SK-N-SH (cell line): ENCODE measurements at regions not wholly inside any gene's neighbourhood (a gene's known extent, or its start where the extent isn't known, plus 50 kb on each side); places are given as distances from the start of the nearest gene placed in this dataset.

Experiments used
- CTCF ChIA-PET: fragments of 300-600, 350-600 bp; formaldehyde crosslinking; extraction: SDS; loops from one replicate; lab custom pipeline; 2021; lab: Yijun Ruan, JAX
- POLR2A ChIA-PET: fragments of 350-600 bp; sonication (Branson Sonifier 250); formaldehyde crosslinking; extraction: SDS; loops from one replicate; lab custom pipeline; 2020; ENCODE audit warnings: antibody characterized with exemption, inconsistent platforms; lab: Yijun Ruan, JAX
- DNase-seq: peaks from one replicate; pipeline ENCODE4 v3.0.0; 2012
- H2AFZ ChIP-seq: fragments of 200-600 bp; sonication (generic); 2 replicates; pipeline ENCODE4 v1.8.1; 2016; ENCODE audit warnings: antibody characterized with exemption, mild to moderate bottlenecking, low read depth
- H3F3A ChIP-seq: fragments of 200-600 bp; sonication (generic); replicated peaks from 2 replicates; pipeline ENCODE3; 2016; ENCODE audit warnings: antibody characterized with exemption, mild to moderate bottlenecking; ENCODE audit not compliant: insufficient read depth
- H3K27ac ChIP-seq, 2 experiments: fragments of 200-500 bp in 1 of 2; fragments of 200-600 bp in 1 of 2; sonication (Bioruptor generic) in 1 of 2; sonication (generic), shearing (Covaris generic) in 1 of 2; 2 replicates each; pipeline versions ENCODE4 v1.5.1 to v1.6.1; 2014 to 2016; ENCODE audit warnings: low read depth in 2 of 2, inconsistent platforms in 1 of 2, low read length in 1 of 2, mild to moderate bottlenecking in 1 of 2, mixed read lengths in 1 of 2
- H3K27me3 ChIP-seq: fragments of 200-600 bp; sonication (generic), shearing (Covaris generic); 2 replicates; pipeline ENCODE4 v1.6.1; 2016; ENCODE audit warnings: mixed run types; ENCODE audit not compliant: insufficient read depth
- H3K36me3 ChIP-seq, 2 experiments: fragments of 200-500 bp in 1 of 2; fragments of 200-600 bp in 1 of 2; sonication (Bioruptor generic) in 1 of 2; sonication (generic) in 1 of 2; replicated peaks in 1 of 2; 2 replicates each; pipeline versions ENCODE3 to v1.5.1; 2014 to 2016; ENCODE audit warnings: low read length in 1 of 2, mild to moderate bottlenecking in 1 of 2; ENCODE audit not compliant: insufficient read depth in 2 of 2, control insufficient read depth in 1 of 2
- H3K4me1 ChIP-seq, 2 experiments: fragments of 200-500 bp in 1 of 2; fragments of 200-600 bp in 1 of 2; sonication (Bioruptor generic) in 1 of 2; sonication (generic), shearing (Covaris generic) in 1 of 2; 2 replicates each; pipeline versions ENCODE4 v1.5.1 to v1.6.1; 2014 to 2016; ENCODE audit warnings: low read depth in 1 of 2, low read length in 1 of 2, mixed run types in 1 of 2; ENCODE audit not compliant: insufficient read depth in 2 of 2, control insufficient read depth in 1 of 2
- H3K4me2 ChIP-seq: fragments of 200-600 bp; sonication (generic), shearing (Covaris generic); 2 replicates; pipeline ENCODE4 v1.6.1; 2017; ENCODE audit warnings: mixed run types
- H3K4me3 ChIP-seq, 2 experiments: fragments of 200-500 bp in 1 of 2; fragments of 200-600 bp in 1 of 2; sonication (Bioruptor generic) in 1 of 2; sonication (generic), shearing (Covaris generic) in 1 of 2; 2 replicates each; pipeline versions ENCODE4 v1.5.1 to v1.8.1; 2014 to 2016; ENCODE audit warnings: low read depth in 2 of 2, inconsistent platforms in 1 of 2, low read length in 1 of 2, mild to moderate bottlenecking in 1 of 2, mixed read lengths in 1 of 2, moderate library complexity in 1 of 2
- H3K79me2 ChIP-seq: fragments of 200-600 bp; sonication (generic); 2 replicates; pipeline ENCODE4 v1.8.1; 2017; ENCODE audit warnings: mild to moderate bottlenecking; ENCODE audit not compliant: insufficient read depth
- H3K9ac ChIP-seq: fragments of 200-600 bp; sonication (generic); 2 replicates; pipeline ENCODE4 v1.6.1; 2017; ENCODE audit warnings: mixed run types
- H3K9me2 ChIP-seq: fragments of 200-600 bp; sonication (generic); 2 replicates; pipeline ENCODE4 v1.6.1; 2017; ENCODE audit warnings: mixed run types
- H3K9me3 ChIP-seq: fragments of 200-600 bp; sonication (generic); 2 replicates; pipeline ENCODE4 v1.6.1; 2017; ENCODE audit warnings: mixed run types, mild to moderate bottlenecking, moderate library complexity
- H4K20me1 ChIP-seq: fragments of 200-600 bp; sonication (generic); 2 replicates; pipeline ENCODE4 v1.6.1; 2017; ENCODE audit warnings: mild to moderate bottlenecking, mixed run types; ENCODE audit not compliant: insufficient read depth
- CHD2 ChIP-seq: fragments of 150-350 bp; IDR thresholded peaks from 2 replicates; pipeline ENCODE4 v1.6.1; 2018; ENCODE audit warnings: low read length; ENCODE audit not compliant: partially characterized antibody
- EP300 ChIP-seq, 2 experiments: IDR thresholded peaks; 2 replicates each; pipeline versions ENCODE4 v1.4.0 to v1.6.1; 2012; ENCODE audit warnings: borderline replicate concordance in 1 of 2, low read depth in 1 of 2, low read length in 1 of 2
- EZH2phosphoT487 ChIP-seq: fragments of 200-600 bp; sonication (generic); IDR thresholded peaks from 2 replicates; pipeline ENCODE4 v1.6.1; 2017; ENCODE audit warnings: low read depth, mixed run types, mild to moderate bottlenecking, antibody characterized with exemption, moderate library complexity, borderline replicate concordance
- FOXJ3 ChIP-seq: sonication (generic); formaldehyde crosslinking; IDR thresholded peaks from 2 replicates; pipeline ENCODE4 v1.5.1; 2020; ENCODE audit warnings: mild to moderate bottlenecking, missing genetic modification reagents
- GATA2 ChIP-seq: sonication (generic); formaldehyde crosslinking; IDR thresholded peaks from 2 replicates; pipeline ENCODE4 v1.5.0; 2020; ENCODE audit warnings: mild to moderate bottlenecking, missing genetic modification reagents
- IRF3 ChIP-seq: fragments of 150-350 bp; IDR thresholded peaks from 2 replicates; pipeline ENCODE4 v1.6.1; 2016; ENCODE audit warnings: mild to moderate bottlenecking, low read depth, low read length
- MEF2A ChIP-seq: IDR thresholded peaks from 2 replicates; pipeline ENCODE4 v1.4.0; 2012; ENCODE audit warnings: low read depth, borderline replicate concordance
- MXI1 ChIP-seq: IDR thresholded peaks from 2 replicates; pipeline ENCODE4 v1.6.1; 2012; ENCODE audit warnings: mild to moderate bottlenecking, low read depth, low read length, improper control_type of control experiment
- REST ChIP-seq: IDR thresholded peaks from 2 replicates; pipeline ENCODE4 v1.6.1; 2012; ENCODE audit warnings: mild to moderate bottlenecking, low read depth, low read length, moderate library complexity
- TAF1 ChIP-seq: IDR thresholded peaks from 2 replicates; pipeline ENCODE4 v1.6.1; 2012; ENCODE audit warnings: low read depth, mild to moderate bottlenecking, low read length, moderate library complexity, borderline replicate concordance
- TCF12 ChIP-seq: IDR thresholded peaks from 2 replicates; pipeline ENCODE4 v1.4.0; 2012
- YY1 ChIP-seq: IDR thresholded peaks from 2 replicates; pipeline ENCODE4 v1.4.0; 2012; ENCODE audit warnings: low read depth, mild to moderate bottlenecking
- ZBTB33 ChIP-seq: IDR thresholded peaks from 2 replicates; pipeline ENCODE4 v1.4.0; 2012; ENCODE audit warnings: low read depth, borderline replicate concordance
- WGBS: methylation state at CpG from one replicate; pipeline ENCODE4 v1.1.6; 2017; ENCODE audit warnings: low lambda C conversion rate; 5-methylcytosine and 5-hydroxymethylcytosine counted together

GRCh38 chr2:121869363-121869762 lies 113.9 kb downstream of the TSN start:
- WGBS = 17% methylated on average over 3 of the region's 7 CpGs
- DNase-seq = no peak
- Histone ChIP-seq H3K27ac (no peak overlapping the region), H3F3A (no peaks in the 10 kb centered on the region), H3K9me3 (no peaks in the 10 kb centered on the region), H3K9ac (no peak overlapping the region), H3K4me2 (no peak overlapping the region), H3K9me2 (no peaks in the 10 kb centered on the region), H2AFZ (no peak overlapping the region), H3K4me3 (no peak overlapping the region), H3K79me2 (no peaks in the 10 kb centered on the region), H3K4me1 (peaks cover 0 to 2% of the 10 kb centered on the region in 2 experiments; a peak in 1 of 4 replicates), H3K27me3 (no peaks in the 10 kb centered on the region), H3K36me3 (no peaks in the 10 kb centered on the region), H4K20me1 (no peaks in the 10 kb centered on the region)
- ChIA-PET CTCF (interaction anchor here (1.0 to 1.9 kb wide), 3 partner anchors 11 to 21 kb away, joined by 3 to 4 read pairs (median 3); no protein-coding TSS in a partner anchor), POLR2A (no interaction called here)
- TF ChIP-seq ZBTB33 (no peak), IRF3 (no peak), FOXJ3 (CRISPR knock-in tag) (no peak)

GRCh38 chr2:121869873-121870272 lies 114.4 kb downstream of the TSN start:
- CTCF ChIA-PET = interaction anchor here (1.3 to 1.9 kb wide), 2 partner anchors 18 to 20 kb away, joined by 3 to 4 read pairs; no protein-coding TSS in a partner anchor

GRCh38 chr2:121872651-121873050 lies 117.2 kb downstream of the TSN start:
- whole genome bisulfite sequencing = 86% methylated on average over 2 of the region's 2 CpGs
- Histone ChIP-seq H3K9me2 (no peaks in the 10 kb centered on the region), H3K4me2 (no peak overlapping the region), H3K27ac (no peak overlapping the region), H3K9ac (no peak overlapping the region), H4K20me1 (no peaks in the 10 kb centered on the region), H3K4me1 (peaks cover 0 to 5% of the 10 kb centered on the region in 2 experiments; a peak in 1 of 4 replicates), H3F3A (no peaks in the 10 kb centered on the region), H3K36me3 (no peaks in the 10 kb centered on the region), H3K4me3 (no peak overlapping the region), H3K9me3 (no peaks in the 10 kb centered on the region), H3K27me3 (no peaks in the 10 kb centered on the region), H3K79me2 (no peaks in the 10 kb centered on the region), H2AFZ (no peak overlapping the region)
- DNase-seq = no peak
- ChIA-PET CTCF (interaction anchor here (0.6 kb wide), 1 partner anchor 242 kb away, joined by 3 read pairs; no protein-coding TSS in a partner anchor), POLR2A (no interaction called here)
- TF ChIP-seq CHD2 (no peak), IRF3 (no peak), GATA2 (CRISPR knock-in tag) (no peak), YY1 (no peak), EZH2phosphoT487 (no peak), REST (no peak), MXI1 (no peak), MEF2A (no peak), EP300 (IDR thresholded peaks at IDR 0.05; ENCODE audit: borderline replicate concordance in 1 of 2, low read depth in 1 of 2, low read length in 1 of 2) (no peak), TAF1 (no peak)

More at GRCh38 chr2:121869873-121870272, 114.4 kb downstream of the TSN start:
- POLR2A ChIA-PET = no interaction called here
- Histone ChIP-seq H3K4me3 (no peak overlapping the region), H3F3A (no peaks in the 10 kb centered on the region), H3K9me2 (no peaks in the 10 kb centered on the region), H3K36me3 (no peaks in the 10 kb centered on the region), H3K9ac (no peak overlapping the region), H4K20me1 (no peaks in the 10 kb centered on the region), H3K4me1 (peaks cover 0 to 2% of the 10 kb centered on the region in 2 experiments; a peak in 1 of 4 replicates), H3K27ac (no peak overlapping the region), H3K79me2 (no peaks in the 10 kb centered on the region), H3K27me3 (no peaks in the 10 kb centered on the region), H3K4me2 (no peak overlapping the region), H2AFZ (no peak overlapping the region), H3K9me3 (no peaks in the 10 kb centered on the region)
- WGBS = 34% methylated on average over 5 of the region's 5 CpGs
- no peak for DNase-seq
- no peak for TF ChIP-seq TCF12
